ENCODE measurements at regions not wholly inside any gene's neighbourhood (a gene's known extent, or its start where the extent isn't known, plus 50 kb on each side); places are given as distances from the start of the nearest gene placed in this dataset.

- H3K4me3 ChIP-seq (ENCODE audit: low read depth in 1 of 2, low read length in 2 of 2), result no peak overlapping the region
- H3K27ac ChIP-seq (ENCODE audit: low read depth in 2 of 2, low read length in 1 of 2), result no peak overlapping the region
- no peaks in the 10 kb centered on the region for H3K27me3 ChIP-seq (ENCODE audit: control insufficient read depth in 1 of 2, insufficient read depth in 2 of 2, low read length in 2 of 2)
- no peaks in the 10 kb centered on the region for H3K4me1 ChIP-seq (ENCODE audit: control insufficient read depth in 2 of 2, insufficient read depth in 2 of 2, low read length in 1 of 2)
- H3K9me3 ChIP-seq (ENCODE audit: control insufficient read depth in 2 of 2, insufficient read depth in 1 of 2, low read depth in 1 of 2, low read length in 1 of 2), result peaks cover 0 to 3% of the 10 kb centered on the region in 2 donors
- no peaks in the 10 kb centered on the region for H3K36me3 ChIP-seq (ENCODE audit: control insufficient read depth in 2 of 2, insufficient read depth in 2 of 2, low read length in 1 of 2)
- WGBS, 2 donors, result 59 to 89% methylated on average over 1 of the region's 1 CpG
Measured at GRCh38 chrX:4379071-4379470, 665.6 kb upstream of the PRKX start.

- H3K9me3 ChIP-seq (ENCODE audit: control insufficient read depth in 2 of 2, insufficient read depth in 1 of 2, low read depth in 1 of 2, low read length in 1 of 2), result peaks cover 0 to 3% of the 10 kb centered on the region in 2 donors
- H3K36me3 ChIP-seq (ENCODE audit: control insufficient read depth in 2 of 2, insufficient read depth in 2 of 2, low read length in 1 of 2), result no peaks in the 10 kb centered on the region
- H3K4me1 ChIP-seq (ENCODE audit: control insufficient read depth in 2 of 2, insufficient read depth in 2 of 2, low read length in 1 of 2), result no peaks in the 10 kb centered on the region
- H3K27me3 ChIP-seq (ENCODE audit: control insufficient read depth in 1 of 2, insufficient read depth in 2 of 2, low read length in 2 of 2), result no peaks in the 10 kb centered on the region
- H3K27ac ChIP-seq (ENCODE audit: low read depth in 2 of 2, low read length in 1 of 2), result no peak overlapping the region
- H3K4me3 ChIP-seq (ENCODE audit: low read depth in 1 of 2, low read length in 2 of 2), result no peak overlapping the region
- WGBS, 2 donors, result 56 to 60% methylated on average over 8 of the region's 8 CpGs
Measured at GRCh38 chrX:4373791-4374190, 660.3 kb upstream of the PRKX start.

GRCh38 chrX:4358577-4358976 lies 645.1 kb upstream of the PRKX start:
- WGBS, 2 donors, result 84 to 85% methylated on average over 3 of the region's 3 CpGs
- no peaks in the 10 kb centered on the region for H3K27me3 ChIP-seq (ENCODE audit: control insufficient read depth in 1 of 2, insufficient read depth in 2 of 2, low read length in 2 of 2)
- H3K27ac ChIP-seq (ENCODE audit: low read depth in 2 of 2, low read length in 1 of 2), result no peak overlapping the region
- no peaks in the 10 kb centered on the region for H3K36me3 ChIP-seq (ENCODE audit: control insufficient read depth in 2 of 2, insufficient read depth in 2 of 2, low read length in 1 of 2)
- H3K4me3 ChIP-seq (ENCODE audit: low read depth in 1 of 2, low read length in 2 of 2), result no peak overlapping the region
- no peaks in the 10 kb centered on the region for H3K4me1 ChIP-seq (ENCODE audit: control insufficient read depth in 2 of 2, insufficient read depth in 2 of 2, low read length in 1 of 2)
- H3K9me3 ChIP-seq (ENCODE audit: control insufficient read depth in 2 of 2, insufficient read depth in 1 of 2, low read depth in 1 of 2, low read length in 1 of 2), result no peaks in the 10 kb centered on the region

GRCh38 chrX:4322916-4323315 lies 609.5 kb upstream of the PRKX start:
- H3K27me3 ChIP-seq (ENCODE audit: control insufficient read depth in 1 of 2, insufficient read depth in 2 of 2, low read length in 2 of 2), result no peaks in the 10 kb centered on the region
- H3K36me3 ChIP-seq (ENCODE audit: control insufficient read depth in 2 of 2, insufficient read depth in 2 of 2, low read length in 1 of 2), result no peaks in the 10 kb centered on the region
- no peaks in the 10 kb centered on the region for H3K4me1 ChIP-seq (ENCODE audit: control insufficient read depth in 2 of 2, insufficient read depth in 2 of 2, low read length in 1 of 2)
- no peak overlapping the region for H3K4me3 ChIP-seq (ENCODE audit: low read depth in 1 of 2, low read length in 2 of 2)
- no peaks in the 10 kb centered on the region for H3K9me3 ChIP-seq (ENCODE audit: control insufficient read depth in 2 of 2, insufficient read depth in 1 of 2, low read depth in 1 of 2, low read length in 1 of 2)
- 66 to 77% methylated on average over 5 of the region's 5 CpGs for WGBS, 2 donors
- no peak overlapping the region for H3K27ac ChIP-seq (ENCODE audit: low read depth in 2 of 2, low read length in 1 of 2)

- Histone ChIP-seq H3K36me3 (ENCODE audit: control insufficient read depth in 2 of 2, insufficient read depth in 2 of 2, low read length in 1 of 2) (no peaks in the 10 kb centered on the region), H3K4me1 (ENCODE audit: control insufficient read depth in 2 of 2, insufficient read depth in 2 of 2, low read length in 1 of 2) (no peaks in the 10 kb centered on the region), H3K9me3 (ENCODE audit: control insufficient read depth in 2 of 2, insufficient read depth in 1 of 2, low read depth in 1 of 2, low read length in 1 of 2) (no peaks in the 10 kb centered on the region), H3K27ac (ENCODE audit: low read depth in 2 of 2, low read length in 1 of 2) (no peak overlapping the region), H3K27me3 (ENCODE audit: control insufficient read depth in 1 of 2, insufficient read depth in 2 of 2, low read length in 2 of 2) (no peaks in the 10 kb centered on the region), H3K4me3 (ENCODE audit: low read depth in 1 of 2, low read length in 2 of 2) (no peak overlapping the region)
- 34 to 47% methylated on average over 9 of the region's 9 CpGs for WGBS, 2 donors
Measured at GRCh38 chrX:4320436-4320947, 607.0 kb upstream of the PRKX start.

- Histone ChIP-seq H3K4me3 (ENCODE audit: low read depth in 1 of 2, low read length in 2 of 2) (no peak overlapping the region), H3K27me3 (ENCODE audit: control insufficient read depth in 1 of 2, insufficient read depth in 2 of 2, low read length in 2 of 2) (no peaks in the 10 kb centered on the region), H3K36me3 (ENCODE audit: control insufficient read depth in 2 of 2, insufficient read depth in 2 of 2, low read length in 1 of 2) (no peaks in the 10 kb centered on the region), H3K4me1 (ENCODE audit: control insufficient read depth in 2 of 2, insufficient read depth in 2 of 2, low read length in 1 of 2) (no peaks in the 10 kb centered on the region), H3K9me3 (ENCODE audit: control insufficient read depth in 2 of 2, insufficient read depth in 1 of 2, low read depth in 1 of 2, low read length in 1 of 2) (no peaks in the 10 kb centered on the region), H3K27ac (ENCODE audit: low read depth in 2 of 2, low read length in 1 of 2) (no peak overlapping the region)
- 71 to 80% methylated on average over 2 of the region's 2 CpGs for WGBS, 2 donors
Measured at GRCh38 chrX:4315891-4316290, 602.4 kb upstream of the PRKX start.

- Histone ChIP-seq H3K4me1 (ENCODE audit: control insufficient read depth in 2 of 2, insufficient read depth in 2 of 2, low read length in 1 of 2) (no peaks in the 10 kb centered on the region), H3K9me3 (ENCODE audit: control insufficient read depth in 2 of 2, insufficient read depth in 1 of 2, low read depth in 1 of 2, low read length in 1 of 2) (no peaks in the 10 kb centered on the region), H3K27ac (ENCODE audit: low read depth in 2 of 2, low read length in 1 of 2) (no peak overlapping the region), H3K27me3 (ENCODE audit: control insufficient read depth in 1 of 2, insufficient read depth in 2 of 2, low read length in 2 of 2) (no peaks in the 10 kb centered on the region), H3K36me3 (ENCODE audit: control insufficient read depth in 2 of 2, insufficient read depth in 2 of 2, low read length in 1 of 2) (no peaks in the 10 kb centered on the region), H3K4me3 (ENCODE audit: low read depth in 1 of 2, low read length in 2 of 2) (no peak overlapping the region)
- 78 to 91% methylated on average over 1 of the region's 1 CpG for WGBS, 2 donors
Measured at GRCh38 chrX:4314586-4314985, 601.1 kb upstream of the PRKX start.

- Histone ChIP-seq H3K27ac (ENCODE audit: low read depth in 2 of 2, low read length in 1 of 2) (no peak overlapping the region), H3K36me3 (ENCODE audit: control insufficient read depth in 2 of 2, insufficient read depth in 2 of 2, low read length in 1 of 2) (no peaks in the 10 kb centered on the region), H3K4me3 (ENCODE audit: low read depth in 1 of 2, low read length in 2 of 2) (no peak overlapping the region), H3K4me1 (ENCODE audit: control insufficient read depth in 2 of 2, insufficient read depth in 2 of 2, low read length in 1 of 2) (no peaks in the 10 kb centered on the region), H3K9me3 (ENCODE audit: control insufficient read depth in 2 of 2, insufficient read depth in 1 of 2, low read depth in 1 of 2, low read length in 1 of 2) (no peaks in the 10 kb centered on the region), H3K27me3 (ENCODE audit: control insufficient read depth in 1 of 2, insufficient read depth in 2 of 2, low read length in 2 of 2) (no peaks in the 10 kb centered on the region)
- WGBS, 2 donors, result 75 to 77% methylated on average over 4 of the region's 4 CpGs
Measured at GRCh38 chrX:4277122-4277521, 563.7 kb upstream of the PRKX start.

GRCh38 chrX:4268676-4269075 lies 555.2 kb upstream of the PRKX start:
- 26 to 28% methylated on average over 2 of the region's 2 CpGs for WGBS, 2 donors
- Histone ChIP-seq H3K9me3 (ENCODE audit: control insufficient read depth in 2 of 2, insufficient read depth in 1 of 2, low read depth in 1 of 2, low read length in 1 of 2) (no peaks in the 10 kb centered on the region), H3K4me3 (ENCODE audit: low read depth in 1 of 2, low read length in 2 of 2) (no peak overlapping the region), H3K27me3 (ENCODE audit: control insufficient read depth in 1 of 2, insufficient read depth in 2 of 2, low read length in 2 of 2) (no peaks in the 10 kb centered on the region), H3K27ac (ENCODE audit: low read depth in 2 of 2, low read length in 1 of 2) (no peak overlapping the region), H3K4me1 (ENCODE audit: control insufficient read depth in 2 of 2, insufficient read depth in 2 of 2, low read length in 1 of 2) (no peaks in the 10 kb centered on the region), H3K36me3 (ENCODE audit: control insufficient read depth in 2 of 2, insufficient read depth in 2 of 2, low read length in 1 of 2) (no peaks in the 10 kb centered on the region)

GRCh38 chrX:4265036-4265435 lies 551.6 kb upstream of the PRKX start:
- H3K36me3 ChIP-seq (ENCODE audit: control insufficient read depth in 2 of 2, insufficient read depth in 2 of 2, low read length in 1 of 2), result no peaks in the 10 kb centered on the region
- no peaks in the 10 kb centered on the region for H3K4me1 ChIP-seq (ENCODE audit: control insufficient read depth in 2 of 2, insufficient read depth in 2 of 2, low read length in 1 of 2)
- no peaks in the 10 kb centered on the region for H3K9me3 ChIP-seq (ENCODE audit: control insufficient read depth in 2 of 2, insufficient read depth in 1 of 2, low read depth in 1 of 2, low read length in 1 of 2)
- no peaks in the 10 kb centered on the region for H3K27me3 ChIP-seq (ENCODE audit: control insufficient read depth in 1 of 2, insufficient read depth in 2 of 2, low read length in 2 of 2)
- 73 to 82% methylated on average over 4 of the region's 4 CpGs for WGBS, 2 donors
- H3K27ac ChIP-seq (ENCODE audit: low read depth in 2 of 2, low read length in 1 of 2), result no peak overlapping the region
- no peak overlapping the region for H3K4me3 ChIP-seq (ENCODE audit: low read depth in 1 of 2, low read length in 2 of 2)

All from esophagus (tissue), 2 donors.